ENCODE measurements at regions not wholly inside any gene's neighbourhood (a gene's known extent, or its start where the extent isn't known, plus 50 kb on each side); places are given as distances from the start of the nearest gene placed in this dataset.
"Not testable (repeated sequence)": the region's sequence is repeated elsewhere in the genome, so short reads cannot be mapped to it uniquely, and the experiment has no call there.

DNA sequence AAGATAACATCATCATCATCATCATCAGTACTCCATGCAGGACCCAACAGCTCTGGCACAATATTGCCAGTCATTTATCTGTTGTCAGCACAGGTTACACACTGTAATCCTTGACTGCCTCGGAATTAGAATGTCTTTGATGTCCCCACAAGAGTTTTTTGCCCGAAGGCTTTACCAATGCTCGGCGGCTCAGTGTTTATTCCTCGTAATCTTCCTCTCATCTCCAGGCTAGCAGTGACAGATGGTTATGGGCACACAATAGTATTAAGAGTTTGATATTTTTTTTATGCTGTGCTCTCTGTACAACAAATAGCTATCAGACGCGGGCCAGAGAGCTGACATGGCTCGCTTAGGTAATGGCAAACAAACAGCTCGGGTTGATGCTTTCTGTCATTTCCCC lies 515.2 kb downstream of the ZEB2 start:
- TF ChIP-seq, protein P1, sequence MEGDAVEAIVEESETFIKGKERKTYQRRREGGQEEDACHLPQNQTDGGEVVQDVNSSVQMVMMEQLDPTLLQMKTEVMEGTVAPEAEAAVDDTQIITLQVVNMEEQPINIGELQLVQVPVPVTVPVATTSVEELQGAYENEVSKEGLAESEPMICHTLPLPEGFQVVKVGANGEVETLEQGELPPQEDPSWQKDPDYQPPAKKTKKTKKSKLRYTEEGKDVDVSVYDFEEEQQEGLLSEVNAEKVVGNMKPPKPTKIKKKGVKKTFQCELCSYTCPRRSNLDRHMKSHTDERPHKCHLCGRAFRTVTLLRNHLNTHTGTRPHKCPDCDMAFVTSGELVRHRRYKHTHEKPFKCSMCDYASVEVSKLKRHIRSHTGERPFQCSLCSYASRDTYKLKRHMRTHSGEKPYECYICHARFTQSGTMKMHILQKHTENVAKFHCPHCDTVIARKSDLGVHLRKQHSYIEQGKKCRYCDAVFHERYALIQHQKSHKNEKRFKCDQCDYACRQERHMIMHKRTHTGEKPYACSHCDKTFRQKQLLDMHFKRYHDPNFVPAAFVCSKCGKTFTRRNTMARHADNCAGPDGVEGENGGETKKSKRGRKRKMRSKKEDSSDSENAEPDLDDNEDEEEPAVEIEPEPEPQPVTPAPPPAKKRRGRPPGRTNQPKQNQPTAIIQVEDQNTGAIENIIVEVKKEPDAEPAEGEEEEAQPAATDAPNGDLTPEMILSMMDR (IDR thresholded peaks at IDR 0.05; ENCODE audit: insufficient read depth, low read length), result no peak

DNA sequence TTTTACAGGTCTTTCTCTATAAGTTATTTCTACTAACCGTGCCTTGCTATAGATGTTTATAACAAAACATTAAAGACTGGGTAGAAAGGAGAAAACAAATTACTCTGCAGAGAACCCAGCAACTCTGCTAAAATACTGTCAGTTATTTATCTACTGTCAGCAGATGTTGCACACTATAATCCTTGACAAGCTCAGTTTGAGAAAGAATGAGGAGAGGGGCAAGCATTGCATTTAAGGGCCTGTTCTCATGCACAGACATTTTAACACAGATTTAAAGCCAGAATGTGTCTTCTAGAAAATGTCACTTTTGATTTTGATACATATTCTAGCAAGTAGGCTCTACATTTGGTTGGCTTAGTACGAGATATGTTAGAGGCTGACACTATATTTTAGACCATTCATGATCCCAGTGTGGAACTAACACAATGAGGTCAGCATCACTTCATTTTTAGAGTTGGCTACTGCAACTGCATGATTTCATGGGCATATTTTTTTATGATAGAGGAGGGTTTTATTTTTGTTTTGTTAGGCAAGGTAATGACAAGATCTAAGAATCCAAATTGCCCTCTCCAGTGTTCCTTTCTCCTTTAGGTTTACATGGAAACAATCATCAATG lies 516.4 kb downstream of the ZEB2 start:
- DNase-seq (ENCODE audit: low read depth), result no peak
- TF ChIP-seq, protein P1 (IDR thresholded peaks at IDR 0.05; ENCODE audit: insufficient read depth, low read length), result no peak
- H3K4me3 ChIP-seq (ENCODE audit: low read depth, low read length), result no peak overlapping the region

More for the DNA sequence above, 515.2 kb downstream of the ZEB2 start:
- no peak overlapping the region for H3K4me3 ChIP-seq (ENCODE audit: low read depth, low read length)
- no peak for DNase-seq (ENCODE audit: low read depth)

GRCh38 chr2:143996974-143997373 lies 522.9 kb downstream of the ZEB2 start:
- TF ChIP-seq, protein P1 (IDR thresholded peaks at IDR 0.05; ENCODE audit: insufficient read depth, low read length), result no peak
- no peak overlapping the region for H3K4me3 ChIP-seq (ENCODE audit: low read depth, low read length)
- no peak for DNase-seq (ENCODE audit: low read depth)

- no peak overlapping the region for H3K4me3 ChIP-seq (ENCODE audit: low read depth, low read length)
- TF ChIP-seq, protein P1 (IDR thresholded peaks at IDR 0.05; ENCODE audit: insufficient read depth, low read length), result no peak
- DNase-seq (ENCODE audit: low read depth), result no peak
These were observed 525.0 kb downstream of the ZEB2 start for GRCh38 chr2:143994961-143995360.

DNA sequence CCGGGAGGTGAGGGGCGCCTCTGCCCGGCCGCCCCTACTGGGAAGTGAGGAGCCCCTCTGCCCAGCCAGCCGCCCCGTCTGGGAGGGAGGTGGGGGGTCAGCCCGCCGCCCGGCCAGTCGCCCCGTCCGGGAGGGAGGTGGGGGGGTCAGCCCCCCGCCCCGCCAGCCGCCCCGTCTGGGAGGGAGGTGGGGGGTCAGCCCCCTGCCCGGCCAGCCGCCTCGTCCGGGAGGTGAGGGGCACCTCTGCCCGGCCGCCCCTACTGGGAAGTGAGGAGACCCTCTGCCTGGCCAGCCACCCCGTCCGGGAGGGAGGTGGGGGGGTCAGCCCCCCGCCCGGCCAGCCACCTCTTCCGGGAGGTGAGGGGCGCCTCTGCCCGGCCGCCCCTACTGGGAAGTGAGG lies 528.3 kb downstream of the ZEB2 start:
- not testable (repeated sequence) for DNase-seq (ENCODE audit: low read depth); H3K4me3 ChIP-seq (ENCODE audit: low read depth, low read length)

- TF ChIP-seq, protein P1 (IDR thresholded peaks at IDR 0.05; ENCODE audit: insufficient read depth, low read length), result no peak
- DNase-seq (ENCODE audit: low read depth), result no peak
- no peak overlapping the region for H3K4me3 ChIP-seq (ENCODE audit: low read depth, low read length)
These were observed 531.8 kb downstream of the ZEB2 start for GRCh38 chr2:143988082-143988481.

DNA sequence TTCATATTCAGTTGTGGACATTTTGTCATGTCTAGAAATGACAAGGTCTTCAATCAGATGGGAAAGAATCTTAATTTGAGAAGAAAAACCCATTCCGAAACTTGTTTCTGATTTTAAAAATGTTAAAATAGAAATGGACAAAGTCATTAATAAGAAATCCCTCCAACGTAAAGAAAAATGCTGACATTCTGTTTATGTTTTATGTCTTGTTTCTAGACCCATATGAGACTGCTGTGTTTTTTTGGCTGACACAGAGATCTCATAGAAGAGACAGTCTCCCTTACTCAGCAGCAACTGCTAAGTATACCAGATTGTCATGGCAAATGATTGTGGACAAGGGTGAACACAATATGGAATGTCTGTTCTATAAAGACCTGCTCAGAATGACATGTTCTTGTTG lies 538.5 kb downstream of the ZEB2 start:
- H3K4me3 ChIP-seq (ENCODE audit: low read depth, low read length), result no peak overlapping the region
- no peak for DNase-seq (ENCODE audit: low read depth)
- TF ChIP-seq, protein P1 (IDR thresholded peaks at IDR 0.05; ENCODE audit: insufficient read depth, low read length), result no peak
